Kidney epithelial cell (primary cell): ENCODE measurements at regions not wholly inside any gene's neighbourhood (a gene's known extent, or its start where the extent isn't known, plus 50 kb on each side); places are given as distances from the start of the nearest gene placed in this dataset.

Source experiments
- DNase-seq: peaks from one replicate; pipeline ENCODE4 v3.0.0-alpha.2; 2010; ENCODE audit warnings: low read depth
- H3K27me3 ChIP-seq: 2 replicates; pipeline ENCODE4 v1.6.0; 2011; ENCODE audit warnings: low read length; ENCODE audit not compliant: control insufficient read depth, insufficient read depth
- H3K36me3 ChIP-seq: 2 replicates; pipeline ENCODE4 v1.5.1; 2011; ENCODE audit warnings: low read length; ENCODE audit not compliant: control insufficient read depth, insufficient read depth
- H3K4me3 ChIP-seq: 2 replicates; pipeline ENCODE4 v1.5.1; 2011; ENCODE audit warnings: low read depth, mild to moderate bottlenecking, control low read depth, low read length
- TF ChIP-seq, protein P1 (sequence below): IDR thresholded peaks from 2 replicates; pipeline ENCODE4 v1.5.1; 2011; ENCODE audit warnings: mild to moderate bottlenecking, moderate library complexity, low read length, control low read depth, inconsistent platforms; ENCODE audit not compliant: insufficient read depth, poor library complexity, severe bottlenecking

- H3K36me3 ChIP-seq = no peaks in the 10 kb centered on the region
- TF ChIP-seq, protein P1, sequence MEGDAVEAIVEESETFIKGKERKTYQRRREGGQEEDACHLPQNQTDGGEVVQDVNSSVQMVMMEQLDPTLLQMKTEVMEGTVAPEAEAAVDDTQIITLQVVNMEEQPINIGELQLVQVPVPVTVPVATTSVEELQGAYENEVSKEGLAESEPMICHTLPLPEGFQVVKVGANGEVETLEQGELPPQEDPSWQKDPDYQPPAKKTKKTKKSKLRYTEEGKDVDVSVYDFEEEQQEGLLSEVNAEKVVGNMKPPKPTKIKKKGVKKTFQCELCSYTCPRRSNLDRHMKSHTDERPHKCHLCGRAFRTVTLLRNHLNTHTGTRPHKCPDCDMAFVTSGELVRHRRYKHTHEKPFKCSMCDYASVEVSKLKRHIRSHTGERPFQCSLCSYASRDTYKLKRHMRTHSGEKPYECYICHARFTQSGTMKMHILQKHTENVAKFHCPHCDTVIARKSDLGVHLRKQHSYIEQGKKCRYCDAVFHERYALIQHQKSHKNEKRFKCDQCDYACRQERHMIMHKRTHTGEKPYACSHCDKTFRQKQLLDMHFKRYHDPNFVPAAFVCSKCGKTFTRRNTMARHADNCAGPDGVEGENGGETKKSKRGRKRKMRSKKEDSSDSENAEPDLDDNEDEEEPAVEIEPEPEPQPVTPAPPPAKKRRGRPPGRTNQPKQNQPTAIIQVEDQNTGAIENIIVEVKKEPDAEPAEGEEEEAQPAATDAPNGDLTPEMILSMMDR = no peak
- no peaks in the 10 kb centered on the region for H3K27me3 ChIP-seq
- H3K4me3 ChIP-seq = no peak overlapping the region
- no peak for DNase-seq
Measured at GRCh38 chr13:90623318-90624011, 724.0 kb upstream of the MIR17HG start.

GRCh38 chr13:90627813-90628212, 719.7 kb upstream of the MIR17HG start:
- no peak for DNase-seq
- no peaks in the 10 kb centered on the region for H3K36me3 ChIP-seq
- TF ChIP-seq, protein P1 = no peak
- no peaks in the 10 kb centered on the region for H3K27me3 ChIP-seq
- H3K4me3 ChIP-seq = no peak overlapping the region

DNA sequence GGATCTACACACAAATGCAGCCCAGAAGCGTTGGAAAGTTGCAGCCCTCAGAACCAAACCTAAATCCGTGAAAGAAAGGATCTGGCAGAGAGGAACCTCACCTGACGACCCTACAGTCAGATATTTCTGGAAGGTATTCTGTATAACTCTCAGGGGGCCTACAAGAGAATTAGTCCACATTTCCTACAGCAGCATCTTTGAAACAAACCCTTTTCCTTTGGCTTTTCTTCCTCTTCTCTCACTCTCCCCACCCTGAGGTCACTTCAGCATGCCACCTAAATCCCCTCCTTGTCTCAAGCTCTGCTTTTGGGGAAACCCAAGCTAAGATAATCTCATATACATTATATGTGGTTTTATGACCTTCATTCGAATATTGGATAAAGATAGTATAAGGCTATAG, 719.0 kb upstream of the MIR17HG start:
- Histone ChIP-seq H3K36me3 (no peaks in the 10 kb centered on the region), H3K4me3 (no peak overlapping the region), H3K27me3 (no peaks in the 10 kb centered on the region)
- TF ChIP-seq, protein P1 = no peak
- DNase-seq = no peak

GRCh38 chr13:90630716-90631115, 716.8 kb upstream of the MIR17HG start:
- Histone ChIP-seq H3K36me3 (no peaks in the 10 kb centered on the region), H3K4me3 (no peak overlapping the region), H3K27me3 (no peaks in the 10 kb centered on the region)
- TF ChIP-seq, protein P1 = no peak
- no peak for DNase-seq

- Histone ChIP-seq H3K36me3 (no peaks in the 10 kb centered on the region), H3K4me3 (no peak overlapping the region), H3K27me3 (no peaks in the 10 kb centered on the region)
- TF ChIP-seq, protein P1 = no peak
- no peak for DNase-seq
Measured at GRCh38 chr13:90632184-90632583, 715.3 kb upstream of the MIR17HG start.

GRCh38 chr13:90633849-90634248, 713.6 kb upstream of the MIR17HG start:
- DNase-seq = no peak
- Histone ChIP-seq H3K4me3 (no peak overlapping the region), H3K27me3 (no peaks in the 10 kb centered on the region), H3K36me3 (no peaks in the 10 kb centered on the region)
- TF ChIP-seq, protein P1 = no peak
